ENCODE measurements at regions not wholly inside any gene's neighbourhood (a gene's known extent, or its start where the extent isn't known, plus 50 kb on each side); places are given as distances from the start of the nearest gene placed in this dataset.
"Not testable (repeated sequence)": the region's sequence is repeated elsewhere in the genome, so short reads cannot be mapped to it uniquely, and the experiment has no call there.

- DNase-seq; H3K9me3 ChIP-seq (ENCODE audit: control insufficient read depth, low read length); H3K27ac ChIP-seq (ENCODE audit: insufficient read depth, low read length, poor library complexity, severe bottlenecking); H3K4me1 ChIP-seq (ENCODE audit: control insufficient read depth, insufficient read depth, low read length, poor library complexity, severe bottlenecking); H3K27me3 ChIP-seq (replicated peaks; ENCODE audit: control insufficient read depth, insufficient read depth, low read length, poor library complexity, severe bottlenecking); H3K4me3 ChIP-seq (ENCODE audit: insufficient read depth, low read depth, low read length, poor library complexity, severe bottlenecking); H3K36me3 ChIP-seq (ENCODE audit: control insufficient read depth, insufficient read depth, low read length): not testable (repeated sequence)
Measured at GRCh38 chr21:14882545-14882944, 182.3 kb downstream of the NRIP1 start.

- Histone ChIP-seq H3K27me3 (replicated peaks; ENCODE audit: control insufficient read depth, insufficient read depth, low read length, poor library complexity, severe bottlenecking) (no peaks in the 10 kb centered on the region), H3K4me1 (ENCODE audit: control insufficient read depth, insufficient read depth, low read length, poor library complexity, severe bottlenecking) (no peaks in the 10 kb centered on the region), H3K9me3 (ENCODE audit: control insufficient read depth, low read length) (no peaks in the 10 kb centered on the region), H3K27ac (ENCODE audit: insufficient read depth, low read length, poor library complexity, severe bottlenecking) (no peak overlapping the region), H3K4me3 (ENCODE audit: insufficient read depth, low read depth, low read length, poor library complexity, severe bottlenecking) (no peak overlapping the region), H3K36me3 (ENCODE audit: control insufficient read depth, insufficient read depth, low read length) (no peaks in the 10 kb centered on the region)
- DNase-seq = no peak
Measured at GRCh38 chr21:14881863-14882499, 182.8 kb downstream of the NRIP1 start.

GRCh38 chr21:14880922-14881321 lies 183.9 kb downstream of the NRIP1 start:
- no peaks in the 10 kb centered on the region for H3K36me3 ChIP-seq (ENCODE audit: control insufficient read depth, insufficient read depth, low read length)
- H3K9me3 ChIP-seq (ENCODE audit: control insufficient read depth, low read length) = no peaks in the 10 kb centered on the region
- H3K27ac ChIP-seq (ENCODE audit: insufficient read depth, low read length, poor library complexity, severe bottlenecking) = no peak overlapping the region
- DNase-seq = no peak
- no peak overlapping the region for H3K4me3 ChIP-seq (ENCODE audit: insufficient read depth, low read depth, low read length, poor library complexity, severe bottlenecking)
- no peaks in the 10 kb centered on the region for H3K27me3 ChIP-seq (replicated peaks; ENCODE audit: control insufficient read depth, insufficient read depth, low read length, poor library complexity, severe bottlenecking)
- H3K4me1 ChIP-seq (ENCODE audit: control insufficient read depth, insufficient read depth, low read length, poor library complexity, severe bottlenecking) = no peaks in the 10 kb centered on the region

- no peaks in the 10 kb centered on the region for H3K36me3 ChIP-seq (ENCODE audit: control insufficient read depth, insufficient read depth, low read length)
- H3K27ac ChIP-seq (ENCODE audit: insufficient read depth, low read length, poor library complexity, severe bottlenecking) = no peak overlapping the region
- DNase-seq = no peak
- no peaks in the 10 kb centered on the region for H3K27me3 ChIP-seq (replicated peaks; ENCODE audit: control insufficient read depth, insufficient read depth, low read length, poor library complexity, severe bottlenecking)
- H3K4me1 ChIP-seq (ENCODE audit: control insufficient read depth, insufficient read depth, low read length, poor library complexity, severe bottlenecking) = no peaks in the 10 kb centered on the region
- no peak overlapping the region for H3K4me3 ChIP-seq (ENCODE audit: insufficient read depth, low read depth, low read length, poor library complexity, severe bottlenecking)
- H3K9me3 ChIP-seq (ENCODE audit: control insufficient read depth, low read length) = no peaks in the 10 kb centered on the region
Measured at GRCh38 chr21:14879458-14879857, 185.3 kb downstream of the NRIP1 start.

- no peaks in the 10 kb centered on the region for H3K4me1 ChIP-seq (ENCODE audit: control insufficient read depth, insufficient read depth, low read length, poor library complexity, severe bottlenecking)
Measured at GRCh38 chr21:14878971-14879370, 185.8 kb downstream of the NRIP1 start.

GRCh38 chr21:14877581-14878228 lies 187.1 kb downstream of the NRIP1 start:
- no peak overlapping the region for H3K27ac ChIP-seq (ENCODE audit: insufficient read depth, low read length, poor library complexity, severe bottlenecking)
- H3K36me3 ChIP-seq (ENCODE audit: control insufficient read depth, insufficient read depth, low read length) = no peaks in the 10 kb centered on the region
- DNase-seq = no peak
- no peaks in the 10 kb centered on the region for H3K4me1 ChIP-seq (ENCODE audit: control insufficient read depth, insufficient read depth, low read length, poor library complexity, severe bottlenecking)
- no peak overlapping the region for H3K4me3 ChIP-seq (ENCODE audit: insufficient read depth, low read depth, low read length, poor library complexity, severe bottlenecking)
- no peaks in the 10 kb centered on the region for H3K27me3 ChIP-seq (replicated peaks; ENCODE audit: control insufficient read depth, insufficient read depth, low read length, poor library complexity, severe bottlenecking)
- no peaks in the 10 kb centered on the region for H3K9me3 ChIP-seq (ENCODE audit: control insufficient read depth, low read length)

More at GRCh38 chr21:14878971-14879370, 185.8 kb downstream of the NRIP1 start:
- DNase-seq = no peak
- Histone ChIP-seq H3K27ac (ENCODE audit: insufficient read depth, low read length, poor library complexity, severe bottlenecking) (no peak overlapping the region), H3K9me3 (ENCODE audit: control insufficient read depth, low read length) (no peaks in the 10 kb centered on the region), H3K36me3 (ENCODE audit: control insufficient read depth, insufficient read depth, low read length) (no peaks in the 10 kb centered on the region), H3K27me3 (replicated peaks; ENCODE audit: control insufficient read depth, insufficient read depth, low read length, poor library complexity, severe bottlenecking) (no peaks in the 10 kb centered on the region), H3K4me3 (ENCODE audit: insufficient read depth, low read depth, low read length, poor library complexity, severe bottlenecking) (no peak overlapping the region)

- no peak overlapping the region for H3K27ac ChIP-seq (ENCODE audit: insufficient read depth, low read length, poor library complexity, severe bottlenecking)
- H3K9me3 ChIP-seq (ENCODE audit: control insufficient read depth, low read length) = no peaks in the 10 kb centered on the region
- no peak overlapping the region for H3K4me3 ChIP-seq (ENCODE audit: insufficient read depth, low read depth, low read length, poor library complexity, severe bottlenecking)
- no peak for DNase-seq
- H3K4me1 ChIP-seq (ENCODE audit: control insufficient read depth, insufficient read depth, low read length, poor library complexity, severe bottlenecking) = no peaks in the 10 kb centered on the region
- H3K27me3 ChIP-seq (replicated peaks; ENCODE audit: control insufficient read depth, insufficient read depth, low read length, poor library complexity, severe bottlenecking) = no peaks in the 10 kb centered on the region
- H3K36me3 ChIP-seq (ENCODE audit: control insufficient read depth, insufficient read depth, low read length) = no peaks in the 10 kb centered on the region
Measured at GRCh38 chr21:14876524-14876840, 188.3 kb downstream of the NRIP1 start.

GRCh38 chr21:14875704-14876523 lies 188.9 kb downstream of the NRIP1 start:
- no peak for DNase-seq
- H3K36me3 ChIP-seq (ENCODE audit: control insufficient read depth, insufficient read depth, low read length) = no peaks in the 10 kb centered on the region
- H3K9me3 ChIP-seq (ENCODE audit: control insufficient read depth, low read length) = no peaks in the 10 kb centered on the region
- H3K27ac ChIP-seq (ENCODE audit: insufficient read depth, low read length, poor library complexity, severe bottlenecking) = no peak overlapping the region
- no peak overlapping the region for H3K4me3 ChIP-seq (ENCODE audit: insufficient read depth, low read depth, low read length, poor library complexity, severe bottlenecking)
- H3K4me1 ChIP-seq (ENCODE audit: control insufficient read depth, insufficient read depth, low read length, poor library complexity, severe bottlenecking) = no peaks in the 10 kb centered on the region
- H3K27me3 ChIP-seq (replicated peaks; ENCODE audit: control insufficient read depth, insufficient read depth, low read length, poor library complexity, severe bottlenecking) = no peaks in the 10 kb centered on the region

- H3K9me3 ChIP-seq (ENCODE audit: control insufficient read depth, low read length) = no peaks in the 10 kb centered on the region
- H3K4me1 ChIP-seq (ENCODE audit: control insufficient read depth, insufficient read depth, low read length, poor library complexity, severe bottlenecking) = no peaks in the 10 kb centered on the region
- no peaks in the 10 kb centered on the region for H3K27me3 ChIP-seq (replicated peaks; ENCODE audit: control insufficient read depth, insufficient read depth, low read length, poor library complexity, severe bottlenecking)
- H3K4me3 ChIP-seq (ENCODE audit: insufficient read depth, low read depth, low read length, poor library complexity, severe bottlenecking) = no peak overlapping the region
- no peak for DNase-seq
- no peak overlapping the region for H3K27ac ChIP-seq (ENCODE audit: insufficient read depth, low read length, poor library complexity, severe bottlenecking)
- no peaks in the 10 kb centered on the region for H3K36me3 ChIP-seq (ENCODE audit: control insufficient read depth, insufficient read depth, low read length)
Measured at GRCh38 chr21:14875186-14875585, 189.6 kb downstream of the NRIP1 start.

- no peaks in the 10 kb centered on the region for H3K4me1 ChIP-seq (ENCODE audit: control insufficient read depth, insufficient read depth, low read length, poor library complexity, severe bottlenecking)
- no peaks in the 10 kb centered on the region for H3K9me3 ChIP-seq (ENCODE audit: control insufficient read depth, low read length)
- no peak overlapping the region for H3K27ac ChIP-seq (ENCODE audit: insufficient read depth, low read length, poor library complexity, severe bottlenecking)
- DNase-seq = no peak
- no peak overlapping the region for H3K4me3 ChIP-seq (ENCODE audit: insufficient read depth, low read depth, low read length, poor library complexity, severe bottlenecking)
- no peaks in the 10 kb centered on the region for H3K27me3 ChIP-seq (replicated peaks; ENCODE audit: control insufficient read depth, insufficient read depth, low read length, poor library complexity, severe bottlenecking)
- H3K36me3 ChIP-seq (ENCODE audit: control insufficient read depth, insufficient read depth, low read length) = no peaks in the 10 kb centered on the region
Measured at GRCh38 chr21:14874379-14874778, 190.4 kb downstream of the NRIP1 start.

All from effector memory CD4-positive, alpha-beta T cell (primary cell).